ENCODE measurements at regions not wholly inside any gene's neighbourhood (a gene's known extent, or its start where the extent isn't known, plus 50 kb on each side); places are given as distances from the start of the nearest gene placed in this dataset.

DNA sequence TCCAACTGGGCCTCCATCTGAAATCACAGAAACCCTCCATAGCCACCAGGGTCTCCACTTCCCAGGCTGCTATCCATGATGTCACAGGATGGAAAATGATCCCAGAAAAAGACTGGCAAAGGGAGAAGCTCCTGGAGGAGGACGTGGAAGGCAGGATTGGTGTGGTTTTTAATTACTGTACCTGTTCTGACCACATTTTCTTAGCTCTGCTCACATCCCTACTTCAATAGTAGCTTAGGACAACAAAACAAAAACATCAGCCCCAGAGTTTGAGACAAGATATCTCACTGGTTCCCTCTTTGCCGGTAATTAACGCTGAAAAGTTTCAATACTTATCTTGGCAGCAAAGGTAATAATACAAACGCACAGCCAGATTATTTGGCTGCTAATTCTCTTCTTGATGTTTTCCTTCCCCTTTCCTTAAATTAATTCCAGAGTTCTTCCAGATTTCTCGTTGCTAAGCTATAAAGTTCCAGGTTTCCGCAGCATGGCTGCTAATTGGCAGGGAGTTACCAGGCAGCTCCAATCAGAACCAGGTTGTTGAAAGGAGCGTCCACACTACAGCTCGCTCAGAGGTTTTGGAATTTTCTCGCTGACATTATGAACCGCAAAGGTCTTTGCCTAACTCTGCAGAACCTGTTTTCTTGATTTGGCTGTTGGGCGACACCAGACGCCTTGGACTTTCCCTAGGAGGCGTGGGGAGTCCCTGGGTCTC, 263.4 kb downstream of the MRTFB start:
- no peak overlapping the region for H2BK120ac ChIP-seq (ENCODE audit: insufficient read depth, low read length, poor library complexity)
- no peak overlapping the region for H4K91ac ChIP-seq (ENCODE audit: low read depth, low read length)
- no peak overlapping the region for H2AFZ ChIP-seq (ENCODE audit: insufficient read depth, low read length, poor library complexity)
- H3K23ac ChIP-seq (ENCODE audit: low read length): no peak overlapping the region
- H3K4me2 ChIP-seq (ENCODE audit: low read length): no peak overlapping the region
- H2BK12ac ChIP-seq (ENCODE audit: low read length): no peak overlapping the region
- peak; percentile 90 to 97 for DNase-seq
- H3K18ac ChIP-seq (ENCODE audit: low read length): no peak overlapping the region
- WGBS (ENCODE audit: extremely low coverage, insufficient coverage, insufficient read length): no CpG with 5 or more reads among the region's 13 CpGs
- H3K4me1 ChIP-seq (ENCODE audit: control insufficient read depth in 1 of 2, insufficient read depth in 2 of 2, low read length in 2 of 2): peaks cover 0 to 4% of the 10 kb centered on the region in 2 experiments
- H3K4me3 ChIP-seq (ENCODE audit: low read depth, low read length): no peak overlapping the region
- H3K4ac ChIP-seq (ENCODE audit: low read depth, low read length): no peak overlapping the region
- H4K8ac ChIP-seq (ENCODE audit: low read depth, low read length): no peak overlapping the region
- H2BK5ac ChIP-seq (ENCODE audit: low read depth, low read length, poor library complexity): no peak overlapping the region
- H3K14ac ChIP-seq (ENCODE audit: low read length): no peak overlapping the region
- H3K9ac ChIP-seq (ENCODE audit: low read length): no peak overlapping the region
- no peak overlapping the region for H4K12ac ChIP-seq (ENCODE audit: low read depth, low read length)
- H3K36me3 ChIP-seq (ENCODE audit: control insufficient read depth in 1 of 2, insufficient read depth in 2 of 2, low read length in 2 of 2): no peaks in the 10 kb centered on the region
- no peaks in the 10 kb centered on the region for H3K27me3 ChIP-seq (ENCODE audit: insufficient read depth, low read length)
- H3K79me1 ChIP-seq (ENCODE audit: low read length): no peaks in the 10 kb centered on the region
- no peak overlapping the region for H3K27ac ChIP-seq (ENCODE audit: low read depth, low read length)
- no peak overlapping the region for H2AK5ac ChIP-seq (ENCODE audit: low read length)
- no peaks in the 10 kb centered on the region for H3K79me2 ChIP-seq (ENCODE audit: control insufficient read depth, insufficient read depth, low read length, poor library complexity)
- H3K9me3 ChIP-seq (ENCODE audit: insufficient read depth, low read depth, low read length): peaks cover 2% of the 10 kb centered on the region

DNA sequence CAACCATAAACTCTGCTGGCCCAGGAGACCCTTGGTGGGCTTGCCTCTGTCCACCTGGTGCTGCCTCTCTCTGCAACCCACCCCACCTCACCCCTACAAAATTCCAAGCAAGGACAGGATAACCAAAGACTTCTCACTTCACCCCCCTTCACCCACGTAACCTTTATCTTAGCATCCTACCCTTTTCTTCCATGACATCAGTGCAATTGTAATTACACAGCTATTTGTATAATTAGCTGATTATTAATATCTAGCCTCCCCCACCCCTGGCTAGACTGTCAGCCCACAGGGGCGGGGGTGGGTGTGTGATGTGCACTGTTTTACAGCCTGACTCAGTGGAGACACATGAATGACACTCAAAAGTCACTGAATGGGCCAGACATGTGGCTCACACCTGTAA, 262.2 kb downstream of the MRTFB start:
- Histone ChIP-seq H3K4ac (ENCODE audit: low read depth, low read length) (no peak overlapping the region), H4K91ac (ENCODE audit: low read depth, low read length) (no peak overlapping the region), H3K4me3 (ENCODE audit: low read depth, low read length) (no peak overlapping the region), H2BK12ac (ENCODE audit: low read length) (no peak overlapping the region), H3K9ac (ENCODE audit: low read length) (no peak overlapping the region), H3K36me3 (ENCODE audit: control insufficient read depth in 1 of 2, insufficient read depth in 2 of 2, low read length in 2 of 2) (no peaks in the 10 kb centered on the region), H3K18ac (ENCODE audit: low read length) (no peak overlapping the region), H2AK5ac (ENCODE audit: low read length) (no peak overlapping the region), H3K27ac (ENCODE audit: low read depth, low read length) (no peak overlapping the region), H2AFZ (ENCODE audit: insufficient read depth, low read length, poor library complexity) (no peak overlapping the region), H3K4me1 (ENCODE audit: control insufficient read depth in 1 of 2, insufficient read depth in 2 of 2, low read length in 2 of 2) (peaks cover 0 to 4% of the 10 kb centered on the region in 2 experiments), H3K27me3 (ENCODE audit: insufficient read depth, low read length) (no peaks in the 10 kb centered on the region), H4K8ac (ENCODE audit: low read depth, low read length) (no peak overlapping the region), H3K9me3 (ENCODE audit: insufficient read depth, low read depth, low read length) (peaks cover 2% of the 10 kb centered on the region), H3K79me1 (ENCODE audit: low read length) (no peaks in the 10 kb centered on the region), H2BK5ac (ENCODE audit: low read depth, low read length, poor library complexity) (no peak overlapping the region), H2BK120ac (ENCODE audit: insufficient read depth, low read length, poor library complexity) (no peak overlapping the region), H3K4me2 (ENCODE audit: low read length) (no peak overlapping the region), H3K23ac (ENCODE audit: low read length) (no peak overlapping the region), H3K79me2 (ENCODE audit: control insufficient read depth, insufficient read depth, low read length, poor library complexity) (no peaks in the 10 kb centered on the region), H3K14ac (ENCODE audit: low read length) (no peak overlapping the region), H4K12ac (ENCODE audit: low read depth, low read length) (no peak overlapping the region)
- DNase-seq: no peak
- WGBS (ENCODE audit: extremely low coverage, insufficient coverage, insufficient read length): no CpG with 5 or more reads among the region's 2 CpGs

DNA sequence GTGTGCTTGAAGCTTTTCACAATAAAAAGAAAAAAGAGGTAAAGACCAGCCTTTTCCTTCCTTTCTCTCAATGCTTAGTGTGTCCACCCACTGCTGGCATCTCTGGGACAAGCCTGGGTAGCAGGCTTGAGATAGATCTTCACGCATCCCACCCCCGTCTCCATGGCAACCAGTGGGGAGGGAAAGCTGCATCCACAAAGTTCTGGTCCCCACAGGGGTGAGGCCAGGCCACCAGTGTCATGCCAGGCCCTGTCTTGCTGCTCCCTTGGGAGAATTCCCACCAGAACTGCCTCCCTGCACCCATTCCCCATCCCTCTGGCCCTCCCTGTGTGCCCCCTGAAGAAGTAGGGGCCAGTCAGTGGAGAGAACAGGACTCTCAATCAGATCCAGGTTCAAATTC, 259.9 kb downstream of the MRTFB start:
- H3K79me1 ChIP-seq (ENCODE audit: low read length): no peaks in the 10 kb centered on the region
- no peaks in the 10 kb centered on the region for H3K27me3 ChIP-seq (ENCODE audit: insufficient read depth, low read length)
- no peak for DNase-seq
- no peak overlapping the region for H3K14ac ChIP-seq (ENCODE audit: low read length)
- no peak overlapping the region for H3K18ac ChIP-seq (ENCODE audit: low read length)
- H3K23ac ChIP-seq (ENCODE audit: low read length): no peak overlapping the region
- WGBS (ENCODE audit: extremely low coverage, insufficient coverage, insufficient read length): no CpG with 5 or more reads among the region's 2 CpGs
- H3K4ac ChIP-seq (ENCODE audit: low read depth, low read length): no peak overlapping the region
- peaks cover 3% of the 10 kb centered on the region for H3K9me3 ChIP-seq (ENCODE audit: insufficient read depth, low read depth, low read length)
- no peak overlapping the region for H2BK5ac ChIP-seq (ENCODE audit: low read depth, low read length, poor library complexity)
- no peak overlapping the region for H2BK120ac ChIP-seq (ENCODE audit: insufficient read depth, low read length, poor library complexity)
- H4K91ac ChIP-seq (ENCODE audit: low read depth, low read length): no peak overlapping the region
- peaks cover 6 to 7% of the 10 kb centered on the region in 2 experiments for H3K36me3 ChIP-seq (ENCODE audit: control insufficient read depth in 1 of 2, insufficient read depth in 2 of 2, low read length in 2 of 2)
- H3K4me2 ChIP-seq (ENCODE audit: low read length): no peak overlapping the region
- no peaks in the 10 kb centered on the region for H3K79me2 ChIP-seq (ENCODE audit: control insufficient read depth, insufficient read depth, low read length, poor library complexity)
- H3K4me1 ChIP-seq (ENCODE audit: control insufficient read depth in 1 of 2, insufficient read depth in 2 of 2, low read length in 2 of 2): peaks cover 0 to 4% of the 10 kb centered on the region in 2 experiments
- no peak overlapping the region for H2BK12ac ChIP-seq (ENCODE audit: low read length)
- no peak overlapping the region for H4K8ac ChIP-seq (ENCODE audit: low read depth, low read length)
- H4K12ac ChIP-seq (ENCODE audit: low read depth, low read length): no peak overlapping the region
- no peak overlapping the region for H3K4me3 ChIP-seq (ENCODE audit: low read depth, low read length)
- no peak overlapping the region for H2AFZ ChIP-seq (ENCODE audit: insufficient read depth, low read length, poor library complexity)
- H3K27ac ChIP-seq (ENCODE audit: low read depth, low read length): no peak overlapping the region
- no peak overlapping the region for H3K9ac ChIP-seq (ENCODE audit: low read length)
- H2AK5ac ChIP-seq (ENCODE audit: low read length): no peak overlapping the region

DNA sequence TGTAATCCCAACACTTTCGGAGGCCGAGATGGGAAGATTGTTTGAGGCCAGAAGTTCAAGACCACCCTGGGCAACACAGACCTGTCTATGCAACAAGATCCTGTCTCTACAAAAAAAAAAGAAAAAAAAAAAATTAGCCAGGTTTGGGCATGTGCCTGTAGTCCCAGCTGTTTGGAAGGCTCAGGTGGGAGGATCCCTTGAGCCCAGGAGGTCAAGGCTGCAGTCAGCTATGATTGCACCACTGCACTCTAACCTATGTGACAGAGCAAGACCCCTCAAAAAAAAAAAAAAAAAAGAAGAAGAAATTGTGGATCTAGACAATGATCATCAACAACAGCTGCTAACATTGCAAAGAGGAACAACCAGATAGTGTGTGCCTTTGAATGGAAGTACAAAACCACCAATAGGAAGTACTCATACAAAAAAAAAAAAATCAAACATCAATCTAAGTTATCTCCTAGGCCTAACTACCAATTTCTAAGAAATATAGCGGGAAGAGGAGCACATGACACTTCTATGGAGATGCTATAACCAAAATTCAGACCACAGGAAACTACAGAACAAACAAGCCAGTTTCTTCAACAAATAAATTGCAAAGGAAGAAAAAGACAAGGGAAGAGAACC, 258.7 kb downstream of the MRTFB start:
- Histone ChIP-seq H3K9me3 (ENCODE audit: insufficient read depth, low read depth, low read length) (peaks cover 2% of the 10 kb centered on the region), H3K79me1 (ENCODE audit: low read length) (no peaks in the 10 kb centered on the region), H3K27ac (ENCODE audit: low read depth, low read length) (no peak overlapping the region), H2BK12ac (ENCODE audit: low read length) (no peak overlapping the region), H4K8ac (ENCODE audit: low read depth, low read length) (no peak overlapping the region), H4K91ac (ENCODE audit: low read depth, low read length) (no peak overlapping the region), H3K18ac (ENCODE audit: low read length) (no peak overlapping the region), H3K23ac (ENCODE audit: low read length) (no peak overlapping the region), H3K4me2 (ENCODE audit: low read length) (no peak overlapping the region), H2AFZ (ENCODE audit: insufficient read depth, low read length, poor library complexity) (no peak overlapping the region), H3K79me2 (ENCODE audit: control insufficient read depth, insufficient read depth, low read length, poor library complexity) (no peaks in the 10 kb centered on the region), H2BK5ac (ENCODE audit: low read depth, low read length, poor library complexity) (no peak overlapping the region), H2BK120ac (ENCODE audit: insufficient read depth, low read length, poor library complexity) (no peak overlapping the region), H3K27me3 (ENCODE audit: insufficient read depth, low read length) (no peaks in the 10 kb centered on the region), H3K4me1 (ENCODE audit: control insufficient read depth in 1 of 2, insufficient read depth in 2 of 2, low read length in 2 of 2) (peaks cover 0 to 2% of the 10 kb centered on the region in 2 experiments), H3K9ac (ENCODE audit: low read length) (no peak overlapping the region), H2AK5ac (ENCODE audit: low read length) (no peak overlapping the region), H3K4ac (ENCODE audit: low read depth, low read length) (no peak overlapping the region), H3K36me3 (ENCODE audit: control insufficient read depth in 1 of 2, insufficient read depth in 2 of 2, low read length in 2 of 2) (peaks cover 6 to 11% of the 10 kb centered on the region in 2 experiments), H4K12ac (ENCODE audit: low read depth, low read length) (no peak overlapping the region), H3K4me3 (ENCODE audit: low read depth, low read length) (no peak overlapping the region), H3K14ac (ENCODE audit: low read length) (no peak overlapping the region)
- WGBS (ENCODE audit: extremely low coverage, insufficient coverage, insufficient read length): no CpG with 5 or more reads among the region's 3 CpGs
- DNase-seq: no peak

Measured in trophoblast cell (in vitro differentiated cells and primary cell).